Stimulated activated CD4-positive, alpha-beta T cell treated with anti-CD3 and anti-CD28 coated beads, Interleukin-4, amount 100 ng/mL, for 4 hours (primary cell): ENCODE measurements at regions not wholly inside any gene's neighbourhood (a gene's known extent, or its start where the extent isn't known, plus 50 kb on each side); places are given as distances from the start of the nearest gene placed in this dataset.
"Not testable (repeated sequence)": the region's sequence is repeated elsewhere in the genome, so short reads cannot be mapped to it uniquely, and the experiment has no call there.

Source experiments
- DNase-seq, 2 experiments: peaks; one replicate each; pipeline ENCODE4 v3.0.0-alpha.2; 2020

GRCh38 chr12:116687888-116688287 is 50.0 kb downstream of the SPRING1 start:
- peak; percentile 10 to 22 for DNase-seq

GRCh38 chr12:116684891-116685290 is 53.0 kb downstream of the SPRING1 start:
- no peak for DNase-seq

GRCh38 chr12:116677202-116677661 is 60.6 kb downstream of the SPRING1 start:
- no peak for DNase-seq

GRCh38 chr12:116675339-116676107 is 62.3 kb downstream of the SPRING1 start:
- DNase-seq = no peak

GRCh38 chr12:116674643-116675183 is 63.2 kb downstream of the SPRING1 start:
- DNase-seq = no peak

- DNase-seq = no peak
These were observed 64.2 kb downstream of the SPRING1 start for GRCh38 chr12:116673681-116674111.

GRCh38 chr12:116672842-116673516 is 64.9 kb downstream of the SPRING1 start:
- DNase-seq = no peak

GRCh38 chr12:116672010-116672409 is 65.9 kb downstream of the SPRING1 start:
- no peak for DNase-seq

- no peak for DNase-seq
These were observed 67.0 kb downstream of the SPRING1 start for GRCh38 chr12:116670859-116671258.

- no peak for DNase-seq
These were observed 70.1 kb downstream of the SPRING1 start for GRCh38 chr12:116667752-116668151.

- not testable (repeated sequence) for DNase-seq
These were observed 71.0 kb downstream of the SPRING1 start for GRCh38 chr12:116666829-116667228.

GRCh38 chr12:116666305-116666673 is 71.6 kb downstream of the SPRING1 start:
- no peak for DNase-seq

GRCh38 chr12:116665666-116666304 is 72.1 kb downstream of the SPRING1 start:
- no peak for DNase-seq

- no peak for DNase-seq
These were observed 73.8 kb downstream of the SPRING1 start for GRCh38 chr12:116664085-116664484.

GRCh38 chr12:116662612-116663144 is 75.2 kb downstream of the SPRING1 start:
- no peak for DNase-seq

- DNase-seq = no peak
These were observed 76.5 kb downstream of the SPRING1 start for GRCh38 chr12:116661341-116661740.

GRCh38 chr12:116660740-116661139 is 77.1 kb downstream of the SPRING1 start:
- not testable (repeated sequence) for DNase-seq

- no peak for DNase-seq
These were observed 77.9 kb downstream of the SPRING1 start for GRCh38 chr12:116659771-116660481.

- DNase-seq = no peak
These were observed 79.9 kb downstream of the SPRING1 start for GRCh38 chr12:116657921-116658495.

- DNase-seq = no peak
These were observed 81.6 kb downstream of the SPRING1 start for GRCh38 chr12:116656306-116656705.

GRCh38 chr12:116654226-116654743 is 83.6 kb downstream of the SPRING1 start:
- DNase-seq = no peak

- no peak for DNase-seq
These were observed 86.8 kb downstream of the SPRING1 start for GRCh38 chr12:116651089-116651488.
